Heart left ventricle (tissue), 16 donors: ENCODE measurements at regions not wholly inside any gene's neighbourhood (a gene's known extent, or its start where the extent isn't known, plus 50 kb on each side); places are given as distances from the start of the nearest gene placed in this dataset.

Source experiments
- ATAC-seq, 4 donors: fragments of 200-7000 bp; cut with Tn5 transposase; one replicate each; pipeline ENCODE4 v1.9.1; 2020 to 2022; ENCODE audit warnings: moderate library complexity in 4 of 4, mild to moderate bottlenecking in 3 of 4, moderate number of reproducible peaks in 1 of 4
- DNase-seq, 5 donors: peaks; one replicate each; pipeline ENCODE4 v3.0.0-alpha.2; 2020
- H3K27ac ChIP-seq, 12 donors: fragments of 200-600 bp; sonication (generic) in 4 of 12; one replicate each; pipeline versions ENCODE4 v1.5.0 to v1.8.0; 2016 to 2022; ENCODE audit warnings: mild to moderate bottlenecking in 2 of 12
- H3K27me3 ChIP-seq, 9 donors: fragments of 200-600 bp; sonication (generic) in 2 of 9; one replicate each; pipeline versions ENCODE4 v1.5.1 to v1.8.0; 2016 to 2022; ENCODE audit warnings: mild to moderate bottlenecking in 3 of 9
- H3K36me3 ChIP-seq, 9 donors: fragments of 200-600 bp; sonication (generic) in 2 of 9; one replicate each; pipeline versions ENCODE4 v1.5.0 to v1.8.0; 2018 to 2022; ENCODE audit warnings: mild to moderate bottlenecking in 2 of 9
- H3K4me1 ChIP-seq, 12 donors: fragments of 200-600 bp; sonication (generic) in 4 of 12; one replicate each; pipeline versions ENCODE4 v1.5.0 to v1.8.0; 2016 to 2022; ENCODE audit warnings: mild to moderate bottlenecking in 3 of 12
- H3K4me3 ChIP-seq, 12 donors: fragments of 200-600 bp; sonication (generic) in 4 of 12; one replicate each; pipeline versions ENCODE4 v1.5.0 to v1.8.0; 2017 to 2022; ENCODE audit warnings: mild to moderate bottlenecking in 9 of 12, moderate library complexity in 4 of 12
- H3K9me3 ChIP-seq, 12 donors: fragments of 200-600 bp; sonication (generic) in 4 of 12; one replicate each; pipeline versions ENCODE4 v1.5.0 to v1.8.0; 2016 to 2022; ENCODE audit warnings: mild to moderate bottlenecking in 1 of 12
- POLR2A ChIP-seq, 2 donors: fragments of 450-650 bp; IDR thresholded peaks; one replicate each; pipeline ENCODE4 v1.6.1; 2017; ENCODE audit warnings: antibody characterized with exemption in 2 of 2, mild to moderate bottlenecking in 2 of 2, moderate library complexity in 2 of 2
- WGBS, 4 donors: extraction: QIAGEN DNeasy Blood & Tissue Kit in 2 of 4; methylation state at CpG; one replicate each; pipeline versions ENCODE4 v1.1.5 to v1.1.7; 2013 to 2018; 5-methylcytosine and 5-hydroxymethylcytosine counted together
- intact Hi-C, 10 donors: fragments of 100-400 bp; cut with DNase I; formaldehyde crosslinking; loops; one replicate each; pipeline versions ENCODE4 v1.11.1 to v1.14.2; 2022
- TF ChIP-seq, protein P1 (sequence below), 12 donors: fragments of 200-600 bp; sonication (generic) in 4 of 12; IDR thresholded peaks; one replicate each; pipeline versions ENCODE4 v1.5.0 to v1.8.0; 2018 to 2022; ENCODE audit warnings: antibody characterized with exemption in 12 of 12, mild to moderate bottlenecking in 5 of 12
- donor health status: ischemic (EF 13 %, LVEDD 7.1; RV severe dilation, severe dysfunction).
- donor health status: healthy with polysubstance abuse.
- donor health status: DM: no; HTN: yes; CAD: no.
- donor health status: DM: no; HTN: no; CAD: no.
- donor health status: ischemic (EF 25% LVEDD 6.9; RV normal size, moderate dysfunction).
- donor health status: ischemic (EF 25% LVEDD 5.7; RV mildly dilated, moderate dysfunction).
- donor health status: healthy.
- donor health status: DM: yes; HTN: yes; CAD: no.
- donor health status: ischemic (EF 35%, LVEDD 5.7; RV mildly dilated, moderate dysfunction).
- donor health status: nonischemic (EF 11% LVEDD 7.7; RV severe dilation, severe dysfunction).
- donor health status: DM: yes; HTN: yes; CAD: no.
- donor health status: PGD.
- donor health status: ischemic (EF 29% LVEDD 5.4; RV normal size, mild dysfunction).
- donor health status: nonischemic (EF 23%, LVEDD 6.1; RV moderate dilation, normal function).

DNA sequence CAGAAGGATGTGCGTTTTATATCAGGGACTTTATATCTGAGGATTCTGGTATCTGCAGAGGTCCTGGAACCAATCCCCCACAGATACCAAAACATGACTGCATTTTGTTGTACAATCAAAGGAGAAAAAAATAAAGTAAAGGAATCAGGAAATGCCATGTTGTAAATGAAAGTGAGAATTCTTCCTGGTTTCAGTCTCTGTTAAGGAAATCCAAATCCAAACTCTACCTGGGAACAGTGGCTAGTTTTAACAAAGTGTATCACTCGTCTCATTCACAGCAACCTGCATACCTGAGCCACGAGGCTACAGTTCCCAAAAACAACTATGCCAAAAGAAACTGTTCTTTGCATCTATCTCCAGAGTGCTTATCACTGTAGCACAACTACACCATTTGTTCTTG lies 77.3 kb upstream of the ATF3 start:
- no peaks in the 10 kb centered on the region for H3K36me3 ChIP-seq
- no peak overlapping the region for H3K4me3 ChIP-seq
- DNase-seq (no peak), ATAC-seq (no peak)
- no peaks in the 10 kb centered on the region for H3K9me3 ChIP-seq
- no peak overlapping the region for H3K27ac ChIP-seq
- intact Hi-C loops = no loop called here
- peaks cover 0 to 3% (median 0%) of the 10 kb centered on the region in 9 donors for H3K27me3 ChIP-seq
- TF ChIP-seq, protein P1, sequence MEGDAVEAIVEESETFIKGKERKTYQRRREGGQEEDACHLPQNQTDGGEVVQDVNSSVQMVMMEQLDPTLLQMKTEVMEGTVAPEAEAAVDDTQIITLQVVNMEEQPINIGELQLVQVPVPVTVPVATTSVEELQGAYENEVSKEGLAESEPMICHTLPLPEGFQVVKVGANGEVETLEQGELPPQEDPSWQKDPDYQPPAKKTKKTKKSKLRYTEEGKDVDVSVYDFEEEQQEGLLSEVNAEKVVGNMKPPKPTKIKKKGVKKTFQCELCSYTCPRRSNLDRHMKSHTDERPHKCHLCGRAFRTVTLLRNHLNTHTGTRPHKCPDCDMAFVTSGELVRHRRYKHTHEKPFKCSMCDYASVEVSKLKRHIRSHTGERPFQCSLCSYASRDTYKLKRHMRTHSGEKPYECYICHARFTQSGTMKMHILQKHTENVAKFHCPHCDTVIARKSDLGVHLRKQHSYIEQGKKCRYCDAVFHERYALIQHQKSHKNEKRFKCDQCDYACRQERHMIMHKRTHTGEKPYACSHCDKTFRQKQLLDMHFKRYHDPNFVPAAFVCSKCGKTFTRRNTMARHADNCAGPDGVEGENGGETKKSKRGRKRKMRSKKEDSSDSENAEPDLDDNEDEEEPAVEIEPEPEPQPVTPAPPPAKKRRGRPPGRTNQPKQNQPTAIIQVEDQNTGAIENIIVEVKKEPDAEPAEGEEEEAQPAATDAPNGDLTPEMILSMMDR (IDR thresholded peaks at IDR 0.05) = no peak
- no peak for TF ChIP-seq POLR2A (IDR thresholded peaks at IDR 0.05)
- H3K4me1 ChIP-seq = peaks cover 0 to 14% (median 0%) of the 10 kb centered on the region in 12 donors
- WGBS, 4 donors = 64 to 74% (median 70%) methylated on average over 3 of the region's 3 CpGs

DNA sequence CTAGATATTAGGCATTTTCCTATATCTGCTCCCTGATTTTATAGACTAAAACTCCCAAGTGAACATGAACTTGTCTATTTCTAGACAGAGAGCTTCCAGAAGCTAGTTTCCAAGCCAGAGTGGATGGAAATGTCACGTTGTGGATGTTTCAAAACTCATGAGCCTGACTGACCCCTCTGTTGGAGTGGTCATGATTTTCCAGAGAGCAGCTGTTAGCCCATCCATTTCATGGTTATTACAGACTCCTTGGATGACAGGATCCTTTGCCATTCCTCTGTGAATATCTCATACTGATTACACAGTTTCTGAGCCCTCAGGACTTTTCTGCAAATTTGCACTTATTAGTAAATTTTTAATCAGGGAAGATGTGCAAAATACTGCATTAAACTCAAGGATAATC lies 76.8 kb upstream of the ATF3 start:
- H3K27me3 ChIP-seq = peaks cover 0 to 3% (median 0%) of the 10 kb centered on the region in 9 donors
- peaks cover 0 to 4% (median 0%) of the 10 kb centered on the region in 12 donors for H3K9me3 ChIP-seq
- intact Hi-C loops = no loop called here
- H3K36me3 ChIP-seq = no peaks in the 10 kb centered on the region
- H3K4me1 ChIP-seq = peaks cover 0 to 14% (median 0%) of the 10 kb centered on the region in 12 donors
- WGBS, 4 donors = 43 to 64% (median 63%) methylated on average over 1 of the region's 1 CpG
- DNase-seq = no peak
- H3K4me3 ChIP-seq = no peak overlapping the region
- no peak for ATAC-seq
- TF ChIP-seq, protein P1 (IDR thresholded peaks at IDR 0.05) = no peak
- TF ChIP-seq POLR2A (IDR thresholded peaks at IDR 0.05) = no peak
- H3K27ac ChIP-seq = no peak overlapping the region

DNA sequence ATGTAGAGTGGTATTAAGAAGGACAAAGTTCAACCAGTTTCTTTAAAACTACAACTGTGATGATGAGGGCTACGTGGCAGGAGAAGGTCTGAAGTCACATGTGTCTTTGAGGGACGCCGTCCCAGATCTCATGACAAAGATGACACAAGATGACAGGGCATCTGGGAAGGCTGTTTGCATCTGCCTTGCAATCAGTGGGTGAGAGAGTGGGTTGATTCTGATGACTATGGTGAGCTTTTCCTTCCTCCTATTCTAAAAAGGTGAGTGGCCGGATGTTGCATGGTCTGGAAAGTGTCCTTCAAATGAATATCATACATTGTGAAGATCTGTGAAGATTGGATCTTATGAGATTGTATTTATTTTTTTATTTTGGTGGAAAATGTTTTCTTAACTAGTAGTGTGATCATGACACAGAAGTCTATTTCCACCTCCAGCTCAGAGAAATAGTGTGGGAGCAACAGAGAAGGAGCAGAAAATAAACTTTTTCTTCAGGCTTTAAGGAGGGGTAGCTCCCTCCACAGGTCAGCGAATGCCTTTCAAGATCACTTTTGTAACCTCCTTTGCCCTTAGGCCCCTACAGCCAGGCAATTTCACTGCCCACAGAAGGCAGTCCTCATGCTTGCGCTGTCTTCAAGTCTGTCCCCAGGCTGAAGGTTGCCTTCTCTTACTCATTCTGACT lies 76.0 kb upstream of the ATF3 start:
- Histone ChIP-seq H3K4me3 (no peak overlapping the region), H3K27ac (no peak overlapping the region), H3K9me3 (peaks cover 0 to 12% (median 0%) of the 10 kb centered on the region in 12 donors), H3K27me3 (peaks cover 0 to 3% (median 0%) of the 10 kb centered on the region in 9 donors), H3K36me3 (no peaks in the 10 kb centered on the region), H3K4me1 (peaks cover 0 to 14% (median 0%) of the 10 kb centered on the region in 12 donors)
- ATAC-seq (no peak), DNase-seq (no peak)
- no peak for TF ChIP-seq POLR2A (IDR thresholded peaks at IDR 0.05)
- TF ChIP-seq, protein P1 (IDR thresholded peaks at IDR 0.05) = no peak
- intact Hi-C loops = no loop called here
- 69 to 80% (median 79%) methylated on average over 6 of the region's 6 CpGs for WGBS, 4 donors

DNA sequence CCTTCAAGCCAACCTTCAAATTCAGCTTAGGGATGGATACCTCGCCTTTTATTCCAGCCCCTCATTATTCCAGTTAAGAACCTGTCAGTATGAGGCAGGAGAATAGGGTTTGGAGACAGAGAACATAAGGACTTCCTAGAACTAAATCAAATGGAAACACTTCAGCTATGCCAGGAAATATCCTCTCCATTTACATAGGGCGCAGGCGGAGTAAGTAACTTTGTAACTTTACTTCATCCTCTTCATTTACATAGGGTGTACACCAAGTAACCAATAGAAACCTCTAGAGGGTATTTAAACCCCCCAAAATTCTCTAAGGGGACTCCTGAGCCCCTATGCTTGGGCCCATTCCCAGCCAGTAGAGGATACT lies 75.4 kb upstream of the ATF3 start:
- intact Hi-C loops = no loop called here
- Histone ChIP-seq H3K27ac (no peak overlapping the region), H3K36me3 (no peaks in the 10 kb centered on the region), H3K4me3 (no peak overlapping the region), H3K9me3 (peaks cover 0 to 17% (median 0%) of the 10 kb centered on the region in 12 donors), H3K4me1 (peaks cover 0 to 14% (median 0%) of the 10 kb centered on the region in 12 donors), H3K27me3 (peaks cover 0 to 3% (median 0%) of the 10 kb centered on the region in 9 donors)
- no peak for TF ChIP-seq POLR2A (IDR thresholded peaks at IDR 0.05)
- TF ChIP-seq, protein P1 (IDR thresholded peaks at IDR 0.05) = no peak
- WGBS, 4 donors = 91 to 97% (median 95%) methylated on average over 3 of the region's 3 CpGs
- ATAC-seq (no peak), DNase-seq (no peak)
